ELR (cell line): ENCODE measurements at regions not wholly inside any gene's neighbourhood (a gene's known extent, or its start where the extent isn't known, plus 50 kb on each side); places are given as distances from the start of the nearest gene placed in this dataset.
"Not testable (repeated sequence)": the region's sequence is repeated elsewhere in the genome, so short reads cannot be mapped to it uniquely, and the experiment has no call there.

Source experiments
- DNase-seq: peaks from one replicate; pipeline ENCODE4 v3.0.0-alpha.2; 2015; ENCODE audit warnings: low read depth

DNA sequence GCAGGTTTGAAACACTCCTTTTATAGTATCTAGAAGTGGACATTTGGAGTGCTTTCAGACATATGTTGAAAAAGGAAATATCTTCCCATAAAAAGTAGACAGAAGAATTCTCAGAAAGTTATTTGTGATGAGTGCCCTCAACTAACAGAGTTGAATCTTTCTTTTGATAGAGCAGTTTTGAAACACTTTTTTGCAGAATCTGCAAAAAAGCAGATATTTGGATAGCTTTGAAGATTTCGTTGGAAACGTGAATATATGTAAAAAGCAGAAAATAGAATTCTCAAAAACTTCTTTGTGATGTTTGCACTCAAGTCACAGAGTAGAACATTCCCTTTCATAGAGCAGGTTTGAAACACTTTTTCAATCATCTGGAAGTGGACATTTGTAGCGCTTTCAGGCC, 676.4 kb upstream of the ZNF337 start:
- not testable (repeated sequence) for DNase-seq

DNA sequence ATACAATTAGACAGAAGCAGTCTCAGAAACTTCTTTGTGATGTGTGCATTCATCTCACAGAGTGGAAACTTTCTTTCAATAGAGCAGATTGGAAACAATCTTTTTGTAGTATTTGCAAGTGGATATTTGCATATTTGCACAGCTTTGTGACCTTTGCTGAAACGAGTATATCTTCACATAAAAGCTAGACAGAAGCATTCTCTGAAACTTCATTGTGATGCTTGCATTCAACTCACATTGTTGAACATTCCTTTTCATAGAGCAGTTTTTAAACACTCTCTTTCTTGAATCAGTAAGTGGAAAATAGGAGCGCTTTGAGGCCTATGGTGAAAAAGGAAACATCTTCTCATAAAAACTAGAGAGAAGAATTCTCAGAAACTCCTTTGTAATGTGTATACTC, 657.9 kb upstream of the ZNF337 start:
- DNase-seq = no peak

DNA sequence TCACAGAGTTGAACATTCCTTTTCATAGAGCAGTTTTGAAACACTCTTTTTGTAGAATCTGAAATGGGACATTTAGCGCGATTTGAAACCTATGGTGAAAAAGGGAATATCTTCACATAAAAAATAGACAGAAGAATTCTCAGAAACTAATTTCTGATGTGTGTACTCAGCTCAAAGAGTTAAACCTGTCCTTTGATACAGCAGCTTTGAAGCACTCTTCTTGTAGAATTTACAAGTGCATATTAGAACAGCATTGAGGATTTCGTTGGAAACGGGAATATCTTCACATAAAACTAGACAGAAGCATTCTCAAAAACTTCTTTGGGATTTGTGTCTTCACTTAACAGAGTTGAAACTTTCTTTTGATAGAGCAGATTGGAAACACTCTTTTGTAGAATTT, 650.7 kb upstream of the ZNF337 start:
- DNase-seq = no peak

DNA sequence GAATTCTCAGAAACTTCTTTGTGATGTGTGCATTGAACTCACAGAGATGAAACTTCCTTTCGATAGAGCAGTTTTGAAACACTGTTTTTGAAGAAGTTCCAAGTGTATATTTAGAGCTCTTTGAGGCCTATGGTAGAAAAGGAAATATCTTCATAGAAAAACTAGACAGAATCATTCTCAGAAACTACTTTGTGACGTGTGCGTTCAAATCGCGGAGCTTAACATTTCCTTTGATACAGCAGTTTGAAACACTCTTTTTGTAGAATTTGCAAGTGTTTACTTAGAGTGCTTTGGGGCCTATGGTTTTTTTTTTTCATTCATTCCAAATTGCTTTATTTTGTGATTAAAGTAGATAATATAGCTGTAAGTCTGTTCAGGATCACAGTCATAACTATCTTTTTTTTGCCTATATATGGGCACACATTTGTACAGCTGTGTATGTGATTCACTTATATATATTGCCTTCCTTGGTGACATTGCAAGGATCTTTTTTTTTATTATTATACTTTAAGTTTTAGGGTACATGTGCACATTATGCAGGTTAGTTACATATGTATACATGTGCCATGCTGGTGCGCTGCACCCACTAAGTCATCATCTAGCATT, 643.9 kb upstream of the ZNF337 start:
- not testable (repeated sequence) for DNase-seq

DNA sequence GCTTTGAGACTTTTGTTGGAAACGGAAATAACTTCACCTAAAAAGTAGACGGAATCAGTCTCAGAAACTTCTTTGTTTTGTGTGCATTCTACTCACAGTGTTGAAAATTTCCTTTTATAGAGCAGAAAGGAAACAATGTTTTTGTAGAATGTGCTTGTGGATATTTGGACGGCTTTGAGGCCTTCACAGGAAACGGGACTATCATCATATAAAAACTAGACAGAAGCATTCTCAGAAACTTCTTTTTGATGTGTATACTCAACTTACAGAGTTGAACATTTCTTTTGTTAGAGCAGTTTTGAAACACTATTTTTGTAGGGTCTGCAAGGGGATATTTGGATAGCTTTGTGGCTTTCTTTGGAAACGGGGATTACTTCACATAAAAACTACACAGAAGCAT, 627.5 kb upstream of the ZNF337 start:
- DNase-seq = no peak

DNA sequence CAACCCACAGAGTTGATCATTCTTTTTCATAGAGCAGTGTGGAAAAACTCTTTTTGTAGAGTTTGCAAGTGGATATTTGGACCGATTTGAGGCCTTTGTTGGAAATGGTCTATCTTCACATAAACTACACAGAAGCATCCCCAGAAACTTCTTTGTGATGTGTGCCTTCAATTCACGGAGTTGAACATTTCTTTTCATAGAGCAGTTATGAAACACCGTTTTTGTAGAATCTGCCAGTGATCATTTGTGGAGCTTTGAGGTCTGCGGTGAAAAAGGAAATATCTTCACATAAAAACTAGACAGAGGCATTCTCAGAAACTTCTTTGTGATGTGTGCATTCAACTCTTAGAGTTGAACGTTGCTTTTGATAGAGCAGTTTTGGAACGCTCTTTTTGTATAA, 618.4 kb upstream of the ZNF337 start:
- no peak for DNase-seq

DNA sequence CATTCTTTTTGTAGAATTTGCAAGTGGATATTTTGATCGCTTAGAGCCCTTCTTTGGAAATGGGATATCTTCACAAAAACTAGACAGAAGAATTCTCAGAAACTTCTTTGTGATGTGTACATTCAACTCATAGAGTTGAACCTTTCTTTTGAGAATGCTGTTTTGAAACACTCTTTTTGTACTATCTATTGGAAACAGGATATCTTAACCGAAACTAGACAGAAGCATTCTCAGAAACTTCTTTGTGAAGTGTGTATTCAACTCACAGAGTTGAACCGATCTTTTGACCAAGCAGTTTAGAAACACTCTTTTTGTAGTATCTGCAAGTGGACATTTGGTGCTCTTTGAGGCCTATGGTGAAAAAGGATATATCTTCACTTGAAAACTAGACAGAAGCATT, 613.1 kb upstream of the ZNF337 start:
- DNase-seq = not testable (repeated sequence)

DNA sequence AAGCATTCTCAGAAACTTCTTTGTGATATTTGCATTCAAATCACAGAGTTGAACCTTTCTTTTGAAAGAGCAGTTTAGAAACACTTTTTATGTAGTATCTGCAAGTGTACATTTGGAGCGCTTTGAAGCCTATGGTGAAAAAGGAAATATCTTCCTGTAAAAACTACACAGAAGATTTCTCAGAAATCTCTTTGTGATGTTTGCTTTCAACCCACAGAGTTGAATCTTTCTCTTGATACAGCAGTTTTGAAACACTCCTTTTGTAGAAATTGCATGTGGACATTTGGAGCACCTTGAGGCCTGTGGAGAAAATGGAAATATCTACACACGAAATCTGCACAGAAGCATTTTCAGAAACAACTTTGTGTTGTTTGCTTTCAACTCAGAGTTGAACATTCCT, 612.3 kb upstream of the ZNF337 start:
- no peak for DNase-seq

DNA sequence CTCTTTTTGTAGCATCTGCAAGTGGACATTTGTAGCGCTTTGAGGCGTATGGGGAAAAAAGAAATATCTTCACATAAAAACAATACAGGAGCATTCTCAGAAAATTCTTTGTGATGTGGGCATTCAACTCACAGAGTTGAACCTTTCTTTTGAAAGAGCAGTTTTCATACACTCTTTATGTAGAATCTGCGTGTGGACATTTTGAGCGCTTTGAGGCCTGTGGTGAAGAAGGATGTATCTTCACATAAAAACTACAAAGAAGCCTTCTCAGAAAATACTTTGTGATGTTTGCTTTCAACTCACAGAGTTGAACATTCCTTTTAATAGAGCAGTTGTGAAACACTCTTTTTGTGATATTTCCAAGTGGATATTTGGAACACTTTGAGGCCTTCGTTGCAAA, 598.4 kb upstream of the ZNF337 start:
- no peak for DNase-seq

DNA sequence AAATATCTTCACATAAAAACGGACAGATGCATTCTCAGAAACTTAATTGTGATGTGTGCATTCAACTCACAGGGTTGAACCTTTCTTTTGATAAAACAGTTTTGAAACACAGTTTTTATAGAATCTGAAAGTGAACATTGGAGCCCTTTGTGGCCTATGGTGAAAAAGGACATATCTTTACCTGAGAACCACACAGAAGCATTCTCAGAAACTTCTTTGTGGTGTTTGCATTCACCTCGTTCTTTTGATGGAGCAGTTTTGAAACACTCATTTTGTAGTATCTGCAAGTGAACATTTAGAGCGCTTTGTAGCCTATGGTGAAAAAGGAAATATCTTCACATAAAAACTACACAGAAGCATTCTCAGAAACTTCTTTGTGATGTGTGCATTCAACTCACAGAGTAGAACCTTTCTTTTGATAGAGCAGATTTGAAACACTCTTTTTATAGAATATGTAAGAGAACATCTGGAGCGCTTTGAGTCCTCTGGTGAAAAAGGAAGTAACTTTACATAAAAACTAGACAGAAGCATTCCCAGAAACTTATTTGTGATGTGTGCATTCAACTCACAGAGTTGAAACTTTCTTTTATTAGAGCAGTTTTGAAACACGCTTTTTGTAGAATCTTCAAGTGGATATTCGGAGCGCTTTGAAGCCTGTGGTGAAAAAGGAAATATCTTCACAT, 591.9 kb upstream of the ZNF337 start:
- DNase-seq = not testable (repeated sequence)

DNA sequence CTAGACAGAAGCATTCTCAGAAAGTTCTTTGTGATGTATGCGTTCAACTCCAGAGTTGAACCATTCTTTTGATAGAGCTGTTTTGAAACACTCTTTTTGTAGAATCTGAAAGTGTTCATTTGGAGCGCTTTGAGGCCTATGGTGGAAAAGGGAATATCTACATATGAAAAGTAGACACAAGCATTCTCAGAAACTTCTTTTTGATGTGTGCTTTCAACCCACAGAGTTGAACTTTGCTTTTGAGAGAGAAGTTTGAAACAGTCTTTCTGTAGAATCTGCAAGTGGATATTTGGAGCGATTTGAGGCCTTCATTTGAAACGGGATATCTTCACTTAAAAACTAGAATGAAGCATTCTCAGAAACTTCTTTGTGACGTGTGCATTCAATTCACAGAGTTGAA, 582.6 kb upstream of the ZNF337 start:
- no peak for DNase-seq

DNA sequence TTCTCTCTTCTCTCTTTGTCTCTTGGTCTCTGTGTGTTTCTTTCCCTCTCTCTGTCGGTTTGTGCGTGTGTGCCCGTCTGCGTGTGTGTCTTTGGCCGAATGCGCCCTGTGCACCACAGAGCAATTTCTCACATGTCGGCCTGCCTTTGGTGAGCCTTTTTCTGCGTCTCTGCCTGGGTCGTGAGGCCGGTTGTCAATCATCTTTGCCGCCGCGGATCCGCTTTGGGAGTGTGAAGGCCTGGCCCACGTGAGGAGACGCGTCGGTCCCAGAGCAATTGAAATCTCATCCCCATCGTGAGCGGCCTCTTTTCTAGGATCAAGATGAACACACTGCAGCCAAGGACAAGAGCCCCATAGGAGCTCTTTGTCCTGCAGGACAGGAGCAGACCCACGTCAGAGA, 580.7 kb upstream of the ZNF337 start:
- DNase-seq = no peak

DNA sequence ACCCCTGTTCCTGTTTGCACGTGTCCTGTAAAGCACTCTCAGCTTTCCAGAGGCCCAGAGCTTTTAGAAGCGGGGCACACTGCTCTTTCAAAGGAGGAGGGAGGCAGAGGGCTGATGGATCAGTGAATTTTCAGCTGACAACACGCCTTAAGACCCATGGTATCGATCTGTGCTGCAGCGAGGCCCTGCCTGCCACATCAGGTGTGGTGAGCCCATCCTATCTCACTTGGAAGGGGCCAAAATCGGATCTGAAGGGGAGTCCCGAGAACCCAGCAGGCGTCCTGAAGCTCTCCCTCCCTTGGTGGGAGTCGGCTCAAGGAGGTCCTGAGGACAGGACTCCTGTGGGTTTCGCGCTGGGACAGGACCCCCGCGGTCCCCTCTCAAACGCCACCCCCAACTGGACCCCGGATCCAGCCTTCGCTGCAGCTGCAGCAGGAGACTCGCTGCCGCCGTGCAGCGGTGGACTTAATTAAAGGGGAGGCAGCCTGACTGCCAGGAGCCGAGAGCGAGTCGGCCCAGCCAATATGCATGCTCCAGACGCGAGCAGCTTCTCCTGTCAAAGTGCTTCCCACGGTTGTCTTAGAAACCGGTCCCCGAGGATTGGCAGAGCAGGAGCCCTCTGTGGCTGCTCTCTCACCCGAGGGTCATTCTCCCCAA, 580.0 kb upstream of the ZNF337 start:
- DNase-seq = no peak

DNA sequence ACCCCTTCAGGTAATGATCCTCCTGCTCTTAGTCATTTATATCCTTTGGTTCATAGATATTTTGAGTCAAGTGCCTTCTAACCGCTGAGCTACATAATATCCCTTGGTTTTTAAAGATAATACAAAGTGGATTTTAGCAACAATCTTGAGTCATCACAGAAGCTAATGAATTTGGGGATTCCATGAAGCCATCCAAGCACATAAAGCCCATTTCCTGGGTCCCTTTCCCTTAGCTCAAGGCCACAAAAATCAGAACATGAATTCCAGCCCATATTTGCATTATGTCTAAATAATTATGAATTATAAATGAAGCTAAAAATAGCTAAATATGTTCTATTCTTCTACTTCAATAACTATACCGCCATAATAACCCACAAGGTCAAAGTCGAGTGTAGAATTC, 572.1 kb upstream of the ZNF337 start:
- not testable (repeated sequence) for DNase-seq

DNA sequence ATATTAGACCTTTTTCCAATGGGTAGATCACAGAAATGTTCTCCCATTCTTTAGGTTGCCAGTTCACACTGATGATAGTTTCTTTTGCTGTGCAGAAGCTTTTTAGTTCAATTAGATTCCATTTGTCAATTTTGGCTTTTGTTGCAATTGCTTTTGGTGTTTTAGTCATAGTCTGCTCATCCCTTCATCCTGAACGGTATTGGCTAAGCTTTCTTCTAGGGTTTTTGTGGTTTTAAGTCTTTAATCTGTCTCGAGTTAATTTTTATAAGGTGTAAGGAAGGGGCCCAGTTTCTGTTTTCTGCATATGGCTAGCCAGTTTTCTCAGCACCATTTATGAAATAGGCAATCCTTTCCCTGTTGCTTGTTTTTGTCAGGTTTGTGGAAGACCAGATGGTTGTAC, 564.3 kb upstream of the ZNF337 start:
- not testable (repeated sequence) for DNase-seq

DNA sequence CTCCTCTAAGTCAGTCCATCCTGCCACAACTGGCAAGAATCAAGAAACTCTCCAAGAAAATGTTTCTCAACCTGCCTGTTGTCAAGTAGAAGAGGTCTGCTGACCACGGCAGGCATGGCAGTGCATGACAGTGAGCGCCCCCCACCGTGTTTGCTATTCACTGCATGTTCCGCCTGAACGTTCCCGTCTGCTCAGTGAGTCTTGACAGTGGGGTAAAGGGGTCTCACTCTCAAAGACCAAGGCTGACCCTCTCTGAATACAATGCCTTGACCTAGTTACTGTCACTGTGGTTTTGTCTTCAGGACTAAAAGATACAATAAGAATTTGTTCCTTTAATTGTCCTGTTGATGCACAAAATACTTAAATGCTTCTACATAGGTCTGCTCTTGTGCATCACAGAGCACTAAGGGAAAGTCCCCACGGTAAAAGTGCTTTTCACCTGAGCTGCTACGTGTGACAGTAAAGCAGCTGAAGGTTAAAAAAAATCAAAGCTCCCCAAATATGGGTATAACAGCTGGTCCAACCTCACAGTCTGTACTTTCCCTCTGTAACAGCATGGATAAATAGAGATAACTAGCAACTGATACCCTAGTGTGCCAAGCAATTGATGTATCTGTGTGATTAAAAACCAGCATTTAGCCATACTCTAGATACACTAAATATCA, 555.8 kb upstream of the ZNF337 start:
- not testable (repeated sequence) for DNase-seq

DNA sequence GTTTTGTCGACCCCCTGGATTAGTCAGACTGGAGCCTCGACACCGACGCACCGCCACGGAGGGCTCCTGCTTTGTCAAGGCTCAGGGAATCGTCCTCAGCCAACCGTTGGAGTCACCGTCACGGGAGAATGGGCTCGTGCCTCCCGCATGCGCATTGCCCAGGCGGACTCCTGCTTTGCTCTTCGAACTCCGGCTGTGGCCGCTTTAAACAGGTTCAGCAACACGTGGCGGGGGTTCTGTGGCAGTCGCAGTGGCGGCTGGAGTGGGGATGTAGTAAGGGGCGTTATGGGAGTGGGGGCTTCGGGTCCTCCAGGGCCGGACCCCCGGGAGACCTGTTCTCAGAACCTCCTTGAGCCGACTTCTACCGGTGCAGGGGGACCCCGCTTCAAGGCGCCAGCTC, 554.7 kb upstream of the ZNF337 start:
- not testable (repeated sequence) for DNase-seq

DNA sequence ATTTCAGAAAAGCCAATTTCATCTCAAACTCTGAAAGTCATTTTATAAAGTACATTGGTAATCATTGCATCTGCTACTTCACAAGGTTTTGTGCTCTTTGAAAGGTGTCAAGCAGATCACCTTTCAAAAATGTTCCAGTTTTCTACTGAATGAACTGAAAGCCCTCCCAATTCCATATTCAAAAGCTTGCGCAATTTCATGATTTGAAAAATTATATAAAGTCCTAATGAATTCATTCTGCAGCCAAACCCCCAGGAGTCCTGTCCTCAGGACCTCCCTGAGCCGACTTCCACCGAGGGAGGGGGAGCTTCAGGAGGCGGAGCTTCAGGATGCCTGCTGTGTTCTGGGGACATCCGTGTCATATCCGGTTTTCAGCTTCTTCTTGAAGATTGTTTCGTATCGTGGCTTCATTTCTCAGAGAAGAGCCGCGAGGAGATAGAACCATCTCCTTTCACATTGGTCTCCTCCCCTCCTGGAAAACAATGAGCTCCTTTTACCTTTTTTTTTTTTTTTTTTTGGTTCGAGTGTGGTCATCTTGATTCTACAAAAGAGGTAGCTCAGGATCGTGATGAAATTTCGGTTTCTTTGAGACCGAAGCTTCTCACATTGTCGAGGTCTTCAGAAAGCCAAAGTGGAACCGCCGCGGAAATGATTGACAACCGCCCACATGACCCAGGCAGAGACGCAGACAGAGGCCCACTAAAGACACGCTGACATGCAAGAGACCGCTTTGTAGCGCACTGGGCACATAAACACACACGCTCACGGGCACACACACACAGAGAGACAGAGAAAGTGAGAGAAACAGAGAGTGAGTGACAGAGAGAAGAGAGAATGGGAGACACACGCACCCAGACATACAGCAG, 553.8 kb upstream of the ZNF337 start:
- DNase-seq = not testable (repeated sequence)

DNA sequence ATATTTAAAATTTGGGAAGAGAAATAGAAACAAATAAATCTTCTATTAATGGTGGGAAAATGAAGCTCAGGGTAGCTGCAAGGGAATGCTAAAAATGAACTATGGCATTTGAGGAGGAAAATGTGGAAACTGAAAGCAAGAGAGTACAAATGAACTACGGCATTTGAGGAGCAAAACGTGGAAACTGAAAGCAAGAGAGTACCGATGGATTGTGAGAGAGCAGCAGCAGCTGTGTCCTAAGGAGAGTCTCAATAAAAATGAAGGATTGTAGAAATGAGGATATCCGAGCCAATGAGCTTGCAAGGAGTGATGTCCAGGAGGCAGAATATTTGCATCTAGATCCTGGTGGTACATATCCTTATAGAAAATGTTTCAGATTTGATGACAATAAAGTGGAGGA, 547.1 kb upstream of the ZNF337 start:
- DNase-seq = no peak

DNA sequence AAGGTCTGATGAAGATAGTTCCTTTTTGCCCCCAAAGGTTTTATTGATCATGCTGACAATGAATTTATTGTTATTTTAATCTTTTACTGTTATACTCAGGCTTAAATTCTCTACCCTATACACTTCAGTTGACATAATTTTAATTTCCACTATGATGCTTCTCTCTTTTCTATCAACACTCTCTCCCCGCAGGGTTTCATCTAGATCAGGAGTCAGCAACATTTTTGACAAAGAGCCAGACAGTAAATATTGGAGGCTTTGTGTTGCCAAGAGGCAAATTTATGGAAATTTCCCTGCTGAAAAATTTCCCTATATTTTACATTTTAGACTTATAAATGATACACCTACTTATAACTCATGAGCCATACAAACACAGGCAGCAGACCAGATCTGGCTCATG, 524.0 kb upstream of the ZNF337 start:
- not testable (repeated sequence) for DNase-seq

DNA sequence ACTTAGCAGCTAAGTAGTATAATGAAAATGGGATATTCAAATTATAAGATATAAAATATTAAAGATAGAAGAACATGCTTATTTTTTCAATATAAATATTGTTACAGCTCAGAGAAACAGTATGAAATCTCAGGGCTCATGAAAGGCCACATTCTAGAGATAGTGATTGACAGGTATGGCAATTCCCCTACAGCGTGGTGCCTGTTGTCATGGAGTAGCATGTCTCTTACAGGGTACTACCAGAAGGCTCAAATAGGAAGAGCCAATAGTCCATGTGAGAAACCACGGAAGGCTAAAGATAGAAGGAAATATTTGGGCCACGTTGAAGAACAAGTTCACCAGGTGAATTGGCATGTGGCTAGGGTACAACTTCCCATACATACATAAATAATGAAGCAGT, 522.9 kb upstream of the ZNF337 start:
- not testable (repeated sequence) for DNase-seq

DNA sequence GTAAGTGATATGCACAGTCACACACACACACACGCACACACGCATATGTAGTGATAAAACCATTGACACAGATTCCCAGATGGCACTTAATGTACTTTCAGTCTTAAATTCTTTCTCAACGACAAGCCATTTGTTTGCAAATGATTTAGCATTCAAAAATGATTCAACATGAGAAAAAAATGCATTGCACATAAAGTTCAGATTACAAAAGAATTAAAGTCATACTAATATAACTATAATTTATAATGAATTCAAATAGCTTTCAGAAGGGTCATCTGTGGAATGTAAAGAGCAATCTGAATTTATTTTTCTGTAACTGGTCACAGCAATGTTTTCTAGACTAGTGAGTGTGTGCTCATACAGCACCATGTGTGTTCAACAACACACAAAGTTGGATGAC, 521.6 kb upstream of the ZNF337 start:
- peak; percentile 36 for DNase-seq
